Activated CD4-positive, CD25-positive, alpha-beta regulatory T cell treated with anti-CD3 and anti-CD28 coated beads, Interleukin-2, amount 50 U/mL, for 72 hours (primary cell): ENCODE measurements at regions not wholly inside any gene's neighbourhood (a gene's known extent, or its start where the extent isn't known, plus 50 kb on each side); places are given as distances from the start of the nearest gene placed in this dataset.

ENCODE experiments used
- DNase-seq: peaks from one replicate; pipeline ENCODE4 v3.0.0; 2021

DNA sequence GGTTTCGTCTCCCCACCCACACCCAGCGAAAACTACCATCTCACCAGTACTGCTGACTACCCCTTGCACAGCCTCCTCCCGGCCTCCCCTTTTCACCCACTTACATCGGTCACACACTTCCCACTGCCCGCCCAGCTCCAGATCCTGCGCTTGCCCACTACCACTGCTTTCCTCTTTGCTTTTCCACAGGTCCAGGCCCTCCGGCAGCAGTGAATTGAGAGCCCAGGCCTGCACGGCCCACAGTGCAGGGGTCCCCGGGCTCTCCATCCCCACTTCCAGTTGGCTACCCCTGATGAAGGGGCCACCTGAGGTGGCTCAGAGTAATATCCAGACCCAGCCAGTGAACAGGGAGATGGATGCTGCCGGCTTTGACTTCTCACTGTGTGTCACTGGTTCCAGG is 120.2 kb upstream of the FSTL4 start:
- DNase-seq: no peak

- DNase-seq: no peak
These were observed 119.6 kb upstream of the FSTL4 start for GRCh38 chr5:133731951-133732350.

DNA sequence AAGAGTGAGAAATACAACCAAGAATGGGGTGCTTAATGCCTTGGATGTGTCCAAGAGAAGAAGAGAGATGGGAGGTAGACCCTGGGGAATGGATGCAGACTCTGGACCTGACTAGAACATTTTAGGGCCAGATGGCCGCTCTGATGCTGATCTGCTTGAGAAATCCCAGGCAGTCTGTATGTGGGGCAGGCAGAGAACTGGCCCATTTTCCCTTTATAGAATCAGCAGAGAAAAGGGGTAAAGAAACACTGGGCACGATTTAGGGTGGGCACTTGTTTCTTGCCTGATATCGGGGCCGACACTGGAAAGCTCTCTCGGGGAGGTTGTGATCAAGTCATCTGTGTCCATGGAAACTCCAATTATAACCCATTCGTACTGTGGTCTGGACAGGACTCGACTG is 118.5 kb upstream of the FSTL4 start:
- DNase-seq: no peak

- no peak for DNase-seq
These were observed 118.0 kb upstream of the FSTL4 start for GRCh38 chr5:133730346-133730745.

DNA sequence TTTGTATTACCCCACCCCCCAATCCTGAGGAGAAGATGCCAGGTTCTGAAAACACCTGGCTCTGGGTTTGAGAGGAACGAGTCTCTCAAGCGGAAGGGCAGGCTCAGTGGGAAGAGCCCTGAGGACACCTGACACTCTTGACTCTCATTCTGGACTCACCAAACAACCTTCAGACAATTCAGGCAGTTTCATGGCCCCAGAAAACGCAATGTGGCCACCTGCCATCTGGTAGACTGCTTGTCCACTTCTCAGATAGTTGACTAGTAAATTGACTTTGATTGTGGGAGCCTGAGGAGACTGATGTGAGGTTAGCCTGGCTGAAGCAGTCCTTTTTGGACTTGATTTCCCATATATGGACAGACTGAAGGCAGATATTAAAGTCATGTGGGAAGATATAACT is 117.5 kb upstream of the FSTL4 start:
- DNase-seq: no peak

- no peak for DNase-seq
These were observed 116.1 kb upstream of the FSTL4 start for GRCh38 chr5:133728475-133728874.

- no peak for DNase-seq
These were observed 115.3 kb upstream of the FSTL4 start for GRCh38 chr5:133727636-133728035.

GRCh38 chr5:133723651-133724366 is 111.5 kb upstream of the FSTL4 start:
- DNase-seq: no peak

- DNase-seq: no peak
These were observed 110.8 kb upstream of the FSTL4 start for GRCh38 chr5:133723126-133723525.

DNA sequence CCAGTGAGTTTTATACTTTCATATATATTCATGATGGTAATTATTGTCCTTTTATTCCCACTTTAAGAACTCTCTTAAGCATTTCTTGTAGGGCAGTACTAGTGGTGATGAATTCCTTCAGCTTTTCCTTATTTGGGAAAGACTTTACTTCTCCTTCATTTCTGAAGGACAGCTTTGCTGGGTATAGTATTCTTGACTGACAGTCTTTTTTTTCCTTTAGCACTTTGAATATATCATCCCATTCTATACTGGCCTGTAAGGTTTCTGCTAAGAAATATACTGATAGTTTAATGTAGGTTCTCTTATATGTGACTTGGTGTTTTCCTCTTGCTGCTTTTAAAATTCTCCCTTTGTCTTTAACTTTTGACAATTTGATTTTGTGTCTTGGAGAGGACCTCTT is 109.0 kb upstream of the FSTL4 start:
- DNase-seq: no peak

DNA sequence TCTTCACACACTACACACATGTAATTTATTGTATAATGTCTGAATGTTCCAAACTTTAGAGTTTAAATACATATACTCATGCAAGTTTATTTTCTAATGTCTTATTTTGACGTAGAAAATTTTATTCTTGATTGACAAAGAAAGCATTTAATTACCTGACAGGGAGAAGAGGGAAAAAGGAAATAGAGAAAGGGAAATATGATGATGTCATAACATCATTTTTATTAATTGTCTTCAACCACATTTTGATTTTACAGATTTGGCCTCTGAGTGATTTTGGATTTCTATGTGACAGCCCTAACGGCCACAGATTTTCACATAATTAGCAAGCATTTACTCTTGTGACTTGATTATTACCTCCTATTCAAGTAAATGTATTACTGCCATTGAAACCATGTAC is 106.1 kb upstream of the FSTL4 start:
- no peak for DNase-seq

DNA sequence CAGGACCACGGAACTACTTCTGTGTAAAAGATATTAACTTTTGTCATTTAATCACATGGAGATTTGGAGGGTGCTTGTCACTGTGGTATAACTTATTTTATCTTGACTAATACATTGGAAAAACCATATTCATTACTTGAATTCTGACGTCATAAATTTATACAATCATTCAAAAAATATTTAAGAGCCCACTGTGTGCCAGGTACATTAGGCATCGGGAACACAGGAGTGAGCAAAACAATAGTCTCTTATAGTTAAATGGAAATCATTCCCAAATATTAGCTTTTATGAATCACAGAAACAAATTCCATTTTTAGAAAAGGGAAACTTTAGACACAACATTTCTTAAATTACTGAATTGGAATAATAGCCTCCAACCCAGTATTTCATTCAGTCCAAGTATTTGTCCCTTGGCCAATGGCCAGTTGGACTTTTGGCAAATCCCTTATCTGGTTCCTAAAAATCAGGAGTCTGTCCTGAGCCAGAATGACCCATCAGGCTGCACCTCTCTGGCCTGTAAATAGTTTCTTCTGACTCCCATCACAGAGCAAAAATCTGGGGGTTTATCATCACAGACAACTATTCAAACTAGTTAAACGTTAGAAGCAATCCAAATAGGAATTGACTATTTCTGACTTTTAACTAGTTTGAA is 104.3 kb upstream of the FSTL4 start:
- DNase-seq: no peak

DNA sequence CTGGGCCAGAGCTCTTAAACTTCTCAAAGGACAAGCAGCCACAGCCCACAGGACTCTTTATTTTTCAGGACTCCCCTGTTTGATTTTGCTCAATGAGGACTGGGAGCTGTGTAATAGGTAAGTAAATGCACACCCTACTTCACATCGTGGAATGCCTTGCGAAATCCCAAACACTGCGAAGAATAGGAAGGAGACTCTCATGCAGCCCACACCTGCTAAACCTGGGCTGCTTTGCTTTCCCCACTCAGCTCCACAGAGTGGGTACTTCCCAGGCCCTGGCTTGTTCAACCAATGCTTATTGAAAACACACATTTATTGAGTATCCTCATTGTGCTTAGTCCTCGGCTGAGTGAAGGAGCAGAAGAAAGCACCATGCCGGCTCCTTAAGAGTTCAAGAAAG is 103.3 kb upstream of the FSTL4 start:
- no peak for DNase-seq

DNA sequence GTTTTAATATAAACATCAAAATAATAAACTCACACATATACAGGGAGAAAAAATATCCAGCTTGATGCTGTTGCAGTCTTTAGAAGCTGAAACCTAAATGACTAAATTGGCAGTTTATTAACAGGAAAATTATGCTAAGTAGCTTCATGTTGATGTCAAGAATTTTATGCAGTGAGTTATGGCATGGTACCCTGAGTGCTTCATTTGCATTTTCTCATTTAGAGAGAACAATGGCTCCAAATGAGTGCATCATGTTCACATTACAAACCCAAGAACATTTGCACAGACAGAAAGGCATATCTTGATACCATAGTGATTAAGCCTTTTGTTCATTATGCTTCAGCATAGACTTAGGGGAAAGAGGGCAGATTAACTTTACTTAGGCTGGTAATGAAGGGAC is 102.9 kb upstream of the FSTL4 start:
- no peak for DNase-seq

DNA sequence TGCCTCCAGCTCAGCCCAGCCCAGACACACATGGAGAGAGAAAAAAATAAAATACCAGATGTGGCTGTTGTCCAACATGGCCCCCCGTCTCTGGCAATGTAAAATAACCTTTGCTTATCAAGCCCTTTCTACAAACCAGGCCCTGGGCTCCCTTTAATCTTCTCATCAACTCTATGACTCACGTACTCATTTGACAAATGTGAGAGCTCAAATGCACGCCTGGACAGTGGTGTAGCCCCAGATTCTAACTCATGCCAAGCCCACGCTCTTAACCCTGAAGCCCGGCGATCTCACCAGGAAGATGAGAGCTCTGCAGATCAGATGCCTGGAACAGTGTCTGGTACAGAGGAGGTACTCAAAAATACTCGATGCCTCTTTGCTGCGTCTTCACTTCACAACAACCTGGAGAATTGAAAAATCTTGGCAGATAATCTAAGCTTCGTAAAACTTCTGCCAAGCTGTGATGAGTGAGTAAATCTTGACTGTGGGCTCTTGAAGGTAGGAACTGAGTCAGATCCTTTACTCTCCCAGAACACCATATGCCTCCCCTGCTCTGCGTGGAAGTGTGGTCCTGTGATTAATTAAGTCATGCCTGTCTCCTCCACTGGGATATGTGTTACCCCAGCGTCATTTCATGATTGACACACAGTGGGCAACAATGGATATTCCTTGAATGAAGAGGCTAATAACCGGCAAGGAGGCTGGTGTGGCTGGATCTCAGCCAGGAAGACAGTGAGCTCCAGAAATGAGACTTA is 102.0 kb upstream of the FSTL4 start:
- DNase-seq: no peak

DNA sequence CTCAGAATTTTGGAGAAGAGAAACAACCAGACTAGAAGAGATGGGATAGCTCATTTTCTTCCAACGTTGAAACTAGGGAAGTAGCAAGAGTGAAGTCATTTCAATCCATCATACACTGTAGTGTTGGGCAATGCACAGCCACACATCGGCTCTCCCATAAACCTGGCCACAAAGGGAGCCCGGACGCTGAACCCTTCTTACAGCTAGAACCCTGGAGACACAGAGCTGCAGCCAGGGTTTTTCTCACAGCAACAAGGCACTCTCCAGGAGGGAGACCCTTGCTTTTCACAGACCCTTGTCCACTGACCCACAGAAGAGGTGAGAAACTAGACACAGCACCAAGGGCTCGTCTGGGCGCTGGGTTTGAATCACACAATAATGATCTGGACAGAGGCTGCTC is 101.4 kb upstream of the FSTL4 start:
- DNase-seq: no peak

DNA sequence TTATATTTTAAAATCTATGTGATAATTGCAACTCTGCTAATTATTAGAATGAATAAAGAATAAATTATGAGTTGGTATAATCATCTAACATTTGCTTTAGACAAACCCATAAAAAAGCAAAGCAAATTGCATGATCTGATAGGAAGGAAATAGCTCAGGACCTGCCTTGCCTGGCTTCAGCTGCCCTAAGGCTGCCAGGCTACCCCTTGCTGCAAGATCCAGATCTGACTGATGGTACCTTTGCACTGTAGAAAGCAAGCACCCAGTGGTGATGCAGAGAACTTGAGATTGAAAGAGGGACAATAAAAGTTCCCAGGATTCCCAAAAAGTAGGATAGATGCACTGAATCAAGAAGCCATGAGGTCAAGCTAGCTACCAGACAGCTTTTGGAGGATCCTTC is 100.9 kb upstream of the FSTL4 start:
- DNase-seq: no peak

DNA sequence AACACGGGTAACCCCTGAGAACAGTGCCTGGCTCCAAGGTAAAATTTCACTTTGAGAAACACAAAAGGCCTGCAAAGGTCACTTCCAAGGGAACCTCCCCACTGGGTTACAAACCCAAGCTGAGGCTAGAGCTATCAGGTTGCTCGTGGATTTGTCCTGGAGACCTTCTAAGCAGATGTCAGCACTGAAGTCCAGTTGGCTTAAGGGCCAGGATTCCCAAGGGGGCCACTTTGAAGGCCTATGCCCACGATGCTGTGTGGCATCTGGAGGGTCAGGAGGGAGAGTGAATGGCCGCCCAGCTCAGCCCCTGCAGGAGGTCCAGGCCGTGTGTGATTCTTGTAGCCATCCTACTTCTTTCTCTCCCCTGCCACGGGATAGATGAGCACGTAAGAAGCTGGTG is 100.2 kb upstream of the FSTL4 start:
- no peak for DNase-seq

DNA sequence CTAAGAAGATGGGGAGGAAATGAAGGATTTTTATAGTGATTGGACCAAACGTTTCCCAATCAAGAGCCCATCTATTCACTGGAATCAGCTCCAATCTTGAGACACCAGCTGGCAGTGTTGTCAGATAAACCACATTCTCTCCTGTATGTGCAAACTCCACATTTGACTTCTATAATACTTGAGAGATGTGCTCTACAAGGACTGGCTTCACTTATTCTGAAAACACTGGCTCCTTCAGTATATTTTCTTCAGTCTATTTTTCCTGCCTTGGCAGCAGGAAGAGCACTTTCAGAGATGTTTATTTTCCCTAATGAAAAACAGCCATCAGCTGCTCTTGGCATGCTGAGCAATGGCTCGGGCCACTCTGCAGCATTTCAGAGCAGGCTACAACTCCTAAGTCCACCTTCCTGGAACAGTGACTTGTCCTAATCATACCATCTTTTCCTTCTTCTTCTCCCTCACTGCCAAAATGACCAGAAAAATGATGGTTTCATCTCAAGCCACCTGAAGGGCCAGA is 96.9 kb upstream of the FSTL4 start:
- DNase-seq: no peak

- no peak for DNase-seq
These were observed 96.0 kb upstream of the FSTL4 start for GRCh38 chr5:133708331-133708850.

- DNase-seq: no peak
These were observed 95.3 kb upstream of the FSTL4 start for GRCh38 chr5:133707629-133708028.

GRCh38 chr5:133706506-133707430 is 94.4 kb upstream of the FSTL4 start:
- DNase-seq: no peak

GRCh38 chr5:133705331-133705730 is 93.0 kb upstream of the FSTL4 start:
- no peak for DNase-seq
